ENCODE measurements at regions not wholly inside any gene's neighbourhood (a gene's known extent, or its start where the extent isn't known, plus 50 kb on each side); places are given as distances from the start of the nearest gene placed in this dataset.
"Not testable (repeated sequence)": the region's sequence is repeated elsewhere in the genome, so short reads cannot be mapped to it uniquely, and the experiment has no call there.

DNA sequence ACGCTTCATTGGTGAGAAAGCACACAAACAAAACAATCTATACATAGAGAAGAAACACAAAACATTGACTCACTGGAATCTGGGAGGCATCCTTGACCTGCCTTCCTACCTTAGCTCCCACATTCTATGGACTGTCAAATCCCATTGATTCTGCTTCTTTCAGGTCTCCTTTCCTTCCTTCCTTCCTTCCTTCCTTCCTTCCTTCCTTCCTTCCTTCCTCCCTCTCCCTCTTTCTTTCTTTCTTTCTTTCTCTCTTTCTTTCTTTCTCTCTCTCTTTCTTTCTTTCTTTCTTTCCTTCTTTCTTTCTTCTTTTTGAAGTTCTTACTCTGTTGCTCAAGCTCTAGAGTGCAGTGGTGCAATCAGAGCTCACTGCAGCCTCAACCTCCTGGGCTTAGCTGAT, 108.0 kb upstream of the SGK1 start:
- not testable (repeated sequence) for H3K9me3 Mint-ChIP-seq, H3K36me3 Mint-ChIP-seq, H3K27me3 Mint-ChIP-seq, ATAC-seq, H3K4me3 Mint-ChIP-seq, H3K27ac Mint-ChIP-seq
- peaks cover 23% of the 10 kb centered on the region for H3K4me1 Mint-ChIP-seq

DNA sequence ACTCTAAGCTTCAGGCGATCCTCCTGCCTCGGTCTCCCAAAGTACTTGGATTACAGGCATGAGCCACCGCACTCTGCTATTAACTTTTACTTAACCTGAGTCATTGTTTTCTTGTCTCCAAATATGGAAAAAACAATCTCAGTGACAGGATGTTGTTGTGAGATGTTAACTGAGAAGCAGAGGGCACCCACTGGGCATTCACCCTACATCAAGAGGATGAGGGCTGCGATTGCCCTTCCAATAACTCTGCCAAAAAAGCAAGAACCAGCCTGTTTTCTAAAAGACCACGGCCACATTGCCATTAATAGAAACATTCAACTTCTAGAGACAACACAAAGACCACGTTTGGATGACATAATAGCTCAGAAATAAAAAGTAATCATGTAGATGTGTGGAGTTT, 107.6 kb upstream of the SGK1 start:
- no peak overlapping the region for H3K27ac Mint-ChIP-seq
- no peak overlapping the region for H3K4me3 Mint-ChIP-seq
- H3K9me3 Mint-ChIP-seq: peaks cover 2% of the 10 kb centered on the region
- H3K36me3 Mint-ChIP-seq: no peaks in the 10 kb centered on the region
- H3K4me1 Mint-ChIP-seq: peaks cover 23% of the 10 kb centered on the region
- no peaks in the 10 kb centered on the region for H3K27me3 Mint-ChIP-seq
- ATAC-seq: no peak

DNA sequence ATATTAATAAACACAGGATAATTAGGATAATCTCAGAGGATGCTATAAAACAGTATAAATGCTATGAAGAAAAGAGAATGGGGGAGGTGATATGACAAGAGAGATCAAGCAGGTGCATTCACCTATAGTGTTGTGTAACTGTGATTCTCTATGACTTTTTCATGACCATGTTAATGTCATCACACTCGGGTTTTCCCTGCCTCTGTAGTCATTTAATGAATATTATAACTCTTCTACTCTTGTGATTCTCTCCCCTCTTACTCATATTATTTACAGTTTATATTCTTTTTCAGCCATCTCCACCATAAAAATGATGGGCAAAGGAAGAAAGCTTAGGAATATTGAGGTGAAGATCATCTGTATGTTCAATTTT, 106.9 kb upstream of the SGK1 start:
- Mint-ChIP-seq H3K4me3 (no peak overlapping the region), H3K27me3 (no peaks in the 10 kb centered on the region), H3K9me3 (peaks cover 2% of the 10 kb centered on the region), H3K36me3 (no peaks in the 10 kb centered on the region), H3K27ac (no peak overlapping the region), H3K4me1 (peaks cover 23% of the 10 kb centered on the region)
- ATAC-seq: no peak

DNA sequence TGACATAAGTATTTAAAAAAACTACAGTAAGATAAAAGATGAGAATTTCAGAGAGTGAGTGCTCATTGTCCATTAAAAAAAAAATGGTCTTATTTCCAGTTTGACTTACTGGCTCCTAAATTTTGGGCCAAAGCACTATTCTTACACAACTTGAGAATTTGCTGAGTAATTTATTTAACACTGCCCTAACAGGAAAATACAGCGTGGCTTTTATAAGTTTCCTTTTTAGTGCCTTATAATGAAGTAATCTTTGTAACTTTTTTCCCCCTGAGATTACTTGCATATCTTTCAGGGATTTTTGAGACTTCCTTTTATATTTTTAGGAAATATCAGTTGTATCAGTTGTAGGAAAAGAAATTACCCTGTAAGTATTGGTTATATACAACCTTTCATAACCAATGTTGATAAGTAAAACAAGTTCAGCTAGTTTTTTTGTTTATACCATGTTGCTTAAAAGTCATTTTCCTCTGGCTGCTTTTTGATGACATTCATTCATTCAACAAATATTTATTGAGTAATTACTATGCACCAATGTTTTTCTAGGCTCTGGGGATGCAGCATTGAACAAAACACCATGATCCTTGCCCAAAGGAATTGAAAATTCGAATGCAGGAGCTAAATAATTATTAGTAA, 106.4 kb upstream of the SGK1 start:
- ATAC-seq: no peak
- Mint-ChIP-seq H3K9me3 (peaks cover 2% of the 10 kb centered on the region), H3K4me3 (no peak overlapping the region), H3K27ac (no peak overlapping the region), H3K36me3 (no peaks in the 10 kb centered on the region), H3K4me1 (peaks cover 23% of the 10 kb centered on the region), H3K27me3 (no peaks in the 10 kb centered on the region)

DNA sequence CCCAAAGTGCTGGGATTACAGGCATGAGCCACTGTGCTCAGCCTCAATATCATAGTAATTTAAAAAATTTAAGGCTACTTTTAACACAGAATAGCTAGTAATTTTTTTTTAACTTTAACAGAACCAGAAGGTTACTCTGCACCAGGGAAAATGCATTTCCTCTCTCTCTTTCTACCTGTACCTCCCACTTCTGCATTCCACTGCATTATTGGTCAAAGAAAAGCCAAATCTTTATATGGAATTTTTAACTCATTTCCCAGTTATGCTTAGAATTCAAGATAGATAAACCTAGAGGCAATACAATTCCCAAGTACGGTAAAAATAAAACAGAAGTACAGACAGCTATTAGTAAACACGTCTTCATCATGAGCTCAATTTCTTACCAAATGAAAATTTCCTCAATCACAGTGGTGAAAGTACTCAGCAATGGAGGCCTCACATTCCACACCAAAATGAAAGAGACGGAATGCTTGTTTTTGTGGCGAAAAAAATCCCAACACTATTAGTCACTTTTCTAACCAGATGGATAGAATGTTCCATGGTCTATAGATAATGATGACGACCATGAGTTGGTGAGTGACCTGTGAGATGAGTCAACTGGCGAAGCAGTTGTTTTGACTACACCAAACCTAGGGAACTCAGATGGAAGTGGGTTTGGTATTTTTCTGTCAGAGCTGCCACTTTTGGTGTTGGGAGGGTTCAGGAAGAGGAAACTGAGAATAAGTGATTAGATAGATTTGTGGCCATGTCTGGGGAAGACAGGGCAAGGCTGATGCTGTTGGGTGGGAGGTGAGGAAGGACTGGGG, 104.7 kb upstream of the SGK1 start:
- H3K27ac Mint-ChIP-seq: peak overlapping the region; percentile 21
- peaks cover 2% of the 10 kb centered on the region for H3K9me3 Mint-ChIP-seq
- peaks cover 23% of the 10 kb centered on the region for H3K4me1 Mint-ChIP-seq
- H3K36me3 Mint-ChIP-seq: no peaks in the 10 kb centered on the region
- no peak overlapping the region for H3K4me3 Mint-ChIP-seq
- peak; percentile 86 for ATAC-seq
- no peaks in the 10 kb centered on the region for H3K27me3 Mint-ChIP-seq

DNA sequence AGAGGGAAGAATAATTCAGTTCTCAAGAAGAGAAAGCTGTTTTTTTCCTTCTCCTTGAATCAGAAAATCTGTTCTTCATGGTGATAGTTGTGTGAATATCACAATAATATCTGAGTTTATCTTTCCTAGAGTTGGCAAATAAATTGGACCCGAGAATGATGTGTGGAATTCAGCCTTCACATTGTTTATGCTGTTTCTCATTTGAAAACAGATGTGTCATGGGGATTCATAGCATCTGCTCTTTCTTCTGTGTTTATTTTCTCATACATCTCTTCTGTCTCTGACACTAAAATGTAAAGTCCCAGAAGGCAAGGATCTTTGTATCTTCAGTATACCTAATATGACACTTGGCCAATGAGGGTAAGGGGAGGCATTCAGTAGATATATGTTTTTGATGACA, 103.6 kb upstream of the SGK1 start:
- Mint-ChIP-seq H3K27ac (no peak overlapping the region), H3K27me3 (no peaks in the 10 kb centered on the region), H3K36me3 (no peaks in the 10 kb centered on the region), H3K4me3 (no peak overlapping the region), H3K4me1 (peaks cover 20% of the 10 kb centered on the region), H3K9me3 (peaks cover 2% of the 10 kb centered on the region)
- no peak for ATAC-seq

DNA sequence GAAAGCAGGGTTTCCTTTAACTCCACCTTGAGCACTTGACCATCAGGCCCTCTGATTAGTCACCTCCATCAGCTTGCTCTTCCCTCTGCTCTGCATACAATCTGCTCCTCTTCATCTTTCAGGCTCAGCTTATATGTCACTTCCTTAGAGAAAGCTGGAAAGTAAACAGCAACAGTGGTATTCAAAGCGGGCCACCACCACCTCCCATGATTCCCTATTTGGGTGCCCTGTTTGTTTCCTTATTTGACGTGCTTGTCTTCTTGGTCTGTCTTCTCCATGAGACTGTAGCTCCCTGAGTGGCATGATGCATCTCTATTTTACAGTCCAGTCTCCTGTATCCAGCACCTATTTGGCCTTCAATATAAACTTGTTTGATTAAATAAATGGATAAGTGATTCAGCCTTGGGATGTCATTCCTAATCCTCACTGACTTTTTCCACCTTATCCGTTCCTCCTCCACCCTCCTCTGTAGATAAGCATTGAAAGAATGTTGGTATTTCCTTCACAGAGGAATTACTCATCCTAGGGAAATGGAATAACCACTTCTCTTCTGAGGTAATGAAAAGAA, 102.8 kb upstream of the SGK1 start:
- Mint-ChIP-seq H3K4me3 (no peak overlapping the region), H3K9me3 (peaks cover 2% of the 10 kb centered on the region), H3K4me1 (peaks cover 13% of the 10 kb centered on the region), H3K27me3 (no peaks in the 10 kb centered on the region), H3K36me3 (no peaks in the 10 kb centered on the region), H3K27ac (no peak overlapping the region)
- no peak for ATAC-seq

DNA sequence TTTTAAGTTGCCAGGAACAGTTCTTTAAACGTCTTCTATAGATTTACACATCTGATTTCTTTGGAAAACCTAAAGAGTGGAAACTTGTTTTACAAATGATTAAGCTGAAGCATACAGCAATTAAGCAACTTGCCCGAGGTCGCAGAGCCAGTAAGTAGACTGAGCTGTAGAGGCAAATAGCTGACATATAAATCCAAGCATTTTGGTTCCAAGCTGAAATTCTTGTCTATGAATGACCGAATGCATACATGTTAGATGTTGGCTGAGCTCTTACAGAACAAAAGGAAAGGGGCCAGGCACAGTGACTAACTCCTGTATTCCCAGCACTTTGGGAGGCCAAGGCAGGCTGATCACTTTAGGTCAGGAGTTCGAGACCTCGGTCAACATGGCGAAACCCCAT, 101.8 kb upstream of the SGK1 start:
- Mint-ChIP-seq H3K4me1 (peaks cover 23% of the 10 kb centered on the region), H3K4me3 (no peak overlapping the region), H3K27ac (no peak overlapping the region), H3K36me3 (no peaks in the 10 kb centered on the region), H3K27me3 (no peaks in the 10 kb centered on the region), H3K9me3 (peaks cover 2% of the 10 kb centered on the region)
- no peak for ATAC-seq

DNA sequence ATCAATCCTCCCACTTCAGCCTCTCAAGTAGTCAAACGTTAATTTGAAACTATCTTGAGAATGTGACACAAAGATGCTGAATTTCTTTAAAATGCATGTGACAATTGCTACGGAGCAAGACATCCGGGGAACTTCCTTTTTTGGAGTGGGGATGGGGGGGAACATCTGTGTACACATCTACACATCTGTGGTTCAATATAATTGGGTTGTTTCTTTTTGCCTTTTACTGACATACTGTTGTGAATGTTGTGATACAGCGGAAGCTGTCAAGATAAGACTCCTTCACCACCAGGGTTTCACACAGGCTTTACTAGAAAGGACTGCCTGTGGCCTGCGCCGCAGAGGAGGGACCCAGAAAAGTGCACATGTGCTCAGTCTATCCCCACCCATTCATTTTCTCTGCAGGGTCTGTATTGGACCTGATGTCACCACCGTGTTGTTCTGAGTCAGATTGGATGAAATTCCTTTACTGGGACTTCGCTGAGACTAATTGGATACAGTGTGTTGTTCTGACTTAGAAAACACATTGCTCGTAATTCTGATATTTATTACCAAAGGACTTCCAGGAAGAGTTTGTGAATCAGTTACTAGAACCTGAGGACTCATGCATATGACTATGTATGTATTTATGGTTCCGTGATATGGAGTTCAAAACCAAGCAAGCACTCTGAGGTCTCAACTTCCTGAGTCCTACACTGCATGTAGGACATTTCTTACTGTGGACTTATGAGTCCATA, 98.7 kb upstream of the SGK1 start:
- H3K9me3 Mint-ChIP-seq: peaks cover 4% of the 10 kb centered on the region
- no peaks in the 10 kb centered on the region for H3K36me3 Mint-ChIP-seq
- H3K27me3 Mint-ChIP-seq: no peaks in the 10 kb centered on the region
- no peak overlapping the region for H3K27ac Mint-ChIP-seq
- no peak overlapping the region for H3K4me3 Mint-ChIP-seq
- no peak for ATAC-seq
- H3K4me1 Mint-ChIP-seq: peaks cover 18% of the 10 kb centered on the region

DNA sequence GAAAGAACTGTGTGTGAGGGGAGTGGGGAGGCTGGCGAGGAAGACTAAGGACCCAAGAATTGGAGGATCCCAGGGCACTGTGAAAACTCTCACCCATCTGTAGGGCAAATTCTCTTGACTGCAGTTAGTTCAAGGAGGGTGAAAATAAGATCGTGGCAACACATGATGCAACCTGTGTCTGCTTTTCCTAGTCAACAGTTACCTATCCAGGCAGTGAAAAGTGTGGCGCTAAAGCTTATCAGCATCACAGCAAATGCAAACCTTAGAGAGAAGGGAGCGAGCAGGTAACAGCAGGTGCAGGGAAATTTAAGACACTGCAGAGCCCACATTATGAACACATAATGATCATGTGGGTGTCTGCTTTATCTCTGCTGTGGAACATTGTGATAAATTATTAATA, 97.7 kb upstream of the SGK1 start:
- H3K27me3 Mint-ChIP-seq: no peaks in the 10 kb centered on the region
- no peak overlapping the region for H3K4me3 Mint-ChIP-seq
- H3K4me1 Mint-ChIP-seq: peaks cover 18% of the 10 kb centered on the region
- peaks cover 9% of the 10 kb centered on the region for H3K9me3 Mint-ChIP-seq
- no peaks in the 10 kb centered on the region for H3K36me3 Mint-ChIP-seq
- no peak overlapping the region for H3K27ac Mint-ChIP-seq
- no peak for ATAC-seq

DNA sequence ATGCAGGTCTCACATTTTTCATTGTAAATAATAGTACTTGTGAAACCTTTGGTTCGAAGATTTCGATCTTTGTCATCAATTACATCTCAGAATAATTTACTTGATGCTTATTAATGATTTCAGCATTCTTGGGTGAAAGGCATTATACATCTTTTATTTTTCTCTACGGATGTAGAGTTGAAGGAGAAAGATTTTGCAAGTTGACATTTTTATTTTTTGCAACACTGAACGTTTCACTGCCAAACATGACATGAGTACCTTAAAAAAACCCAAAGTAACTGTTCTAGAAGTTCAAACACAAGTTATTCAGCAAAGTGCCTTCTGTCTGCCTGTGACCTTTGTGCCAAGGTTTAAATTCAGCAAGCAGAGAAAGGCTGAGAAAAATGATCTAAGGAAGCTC, 97.3 kb upstream of the SGK1 start:
- no peak overlapping the region for H3K4me3 Mint-ChIP-seq
- ATAC-seq: no peak
- peaks cover 18% of the 10 kb centered on the region for H3K4me1 Mint-ChIP-seq
- H3K36me3 Mint-ChIP-seq: no peaks in the 10 kb centered on the region
- H3K27ac Mint-ChIP-seq: no peak overlapping the region
- peaks cover 10% of the 10 kb centered on the region for H3K9me3 Mint-ChIP-seq
- no peaks in the 10 kb centered on the region for H3K27me3 Mint-ChIP-seq

DNA sequence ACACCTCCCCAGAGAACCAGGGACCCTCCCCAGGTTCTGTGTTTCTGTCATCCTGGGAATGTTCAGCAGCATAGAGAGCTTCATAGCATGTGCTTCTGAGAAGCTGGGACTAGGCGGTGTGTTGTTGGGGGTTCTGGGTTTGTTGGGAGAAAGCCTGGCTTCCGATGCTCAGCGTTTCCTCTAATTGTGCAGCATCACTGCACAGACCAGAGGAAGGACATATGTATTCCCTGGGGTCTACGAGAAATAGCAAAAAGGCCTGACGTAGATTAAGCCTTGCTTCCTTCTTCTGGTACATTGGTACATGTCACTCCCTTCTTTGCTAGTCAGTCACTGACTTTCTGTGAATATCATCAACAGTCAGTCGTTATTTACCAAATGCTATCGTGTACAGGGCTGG, 96.9 kb upstream of the SGK1 start:
- Mint-ChIP-seq H3K36me3 (no peaks in the 10 kb centered on the region), H3K27me3 (no peaks in the 10 kb centered on the region), H3K27ac (no peak overlapping the region), H3K9me3 (peaks cover 10% of the 10 kb centered on the region), H3K4me3 (no peak overlapping the region), H3K4me1 (peaks cover 18% of the 10 kb centered on the region)
- peak; percentile 87 for ATAC-seq

DNA sequence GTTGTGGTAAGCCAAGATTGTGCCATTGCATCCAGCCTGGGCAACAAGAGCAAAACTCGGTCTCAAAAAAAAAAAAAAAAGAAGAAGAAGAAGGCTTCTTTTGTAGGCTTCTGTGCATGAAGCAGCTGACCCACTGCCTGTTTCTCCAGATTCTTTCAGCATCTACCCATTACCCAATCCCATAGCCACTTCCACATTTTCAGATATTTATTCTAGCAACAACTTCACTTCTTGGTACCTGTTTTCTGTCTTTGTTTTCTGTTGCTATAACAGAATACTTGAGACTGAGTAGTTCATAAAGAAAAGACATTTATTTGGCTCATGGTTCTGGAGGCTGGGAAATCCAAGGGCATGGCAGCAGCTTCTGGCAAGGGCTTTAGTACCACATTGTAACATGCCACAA, 95.3 kb upstream of the SGK1 start:
- H3K4me1 Mint-ChIP-seq: peaks cover 18% of the 10 kb centered on the region
- peaks cover 10% of the 10 kb centered on the region for H3K9me3 Mint-ChIP-seq
- no peak overlapping the region for H3K27ac Mint-ChIP-seq
- H3K4me3 Mint-ChIP-seq: no peak overlapping the region
- ATAC-seq: no peak
- H3K27me3 Mint-ChIP-seq: no peaks in the 10 kb centered on the region
- H3K36me3 Mint-ChIP-seq: no peaks in the 10 kb centered on the region

DNA sequence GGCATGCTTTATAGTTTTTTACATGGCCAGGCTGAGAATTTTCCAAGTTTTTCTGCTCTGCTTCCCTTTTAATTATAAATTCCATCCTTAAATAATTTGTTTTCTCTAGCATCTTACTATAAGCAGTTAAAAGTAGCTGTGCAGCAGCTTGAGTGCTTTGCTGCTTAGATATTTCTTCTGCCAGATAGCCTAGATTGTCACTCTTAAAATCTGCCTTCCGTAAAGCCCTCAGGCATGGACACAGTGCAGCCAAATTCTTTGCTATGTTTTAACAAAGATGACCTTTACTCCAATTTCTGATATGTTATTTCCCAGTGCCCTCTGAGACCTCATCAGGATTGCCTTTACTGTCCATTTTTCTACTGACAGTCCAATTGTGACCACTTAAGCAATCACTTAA, 92.6 kb upstream of the SGK1 start:
- Mint-ChIP-seq H3K36me3 (no peaks in the 10 kb centered on the region), H3K4me3 (no peak overlapping the region), H3K27ac (no peak overlapping the region), H3K9me3 (peaks cover 10% of the 10 kb centered on the region), H3K27me3 (no peaks in the 10 kb centered on the region), H3K4me1 (peaks cover 16% of the 10 kb centered on the region)
- no peak for ATAC-seq

DNA sequence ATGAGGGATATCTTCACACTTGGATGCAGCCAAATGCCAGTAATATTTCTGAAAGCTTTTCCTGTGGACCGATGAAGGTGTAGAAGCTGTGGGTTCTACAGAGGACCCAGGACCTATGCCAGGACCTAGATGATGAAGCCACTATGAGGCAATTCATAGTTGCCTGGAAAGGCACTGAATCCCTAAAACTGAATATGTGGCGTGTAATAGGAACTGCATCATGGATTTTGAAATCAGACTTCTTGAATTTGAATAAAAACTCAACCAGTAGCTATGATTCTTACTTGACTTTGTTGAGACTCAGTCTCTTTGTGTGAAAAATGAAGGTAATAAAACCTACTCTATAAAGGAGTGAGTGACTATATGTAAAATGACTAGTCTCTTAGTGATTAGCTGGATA, 89.9 kb upstream of the SGK1 start:
- no peaks in the 10 kb centered on the region for H3K36me3 Mint-ChIP-seq
- H3K9me3 Mint-ChIP-seq: peaks cover 6% of the 10 kb centered on the region
- ATAC-seq: no peak
- no peaks in the 10 kb centered on the region for H3K27me3 Mint-ChIP-seq
- peaks cover 7% of the 10 kb centered on the region for H3K4me1 Mint-ChIP-seq
- H3K4me3 Mint-ChIP-seq: no peak overlapping the region
- H3K27ac Mint-ChIP-seq: no peak overlapping the region

Data from stimulated activated memory B cell treated with anti-CD40 and anti-IgM and Interleukin-4, amounts not matched to agents 10 μg/mL and 1 μg/mL and 100 μg/mL, for 72 hours (primary cell).